HG02981 (cell line): ENCODE measurements at regions not wholly inside any gene's neighbourhood (a gene's known extent, or its start where the extent isn't known, plus 50 kb on each side); places are given as distances from the start of the nearest gene placed in this dataset.
"Not testable (repeated sequence)": the region's sequence is repeated elsewhere in the genome, so short reads cannot be mapped to it uniquely, and the experiment has no call there.

Experiments used
- ATAC-seq: cut with Tn5 transposase; IDR thresholded peaks from one replicate; pipeline ENCODE4 v1.9.1; 2021; ENCODE audit warnings: mild to moderate bottlenecking, moderate library complexity; ENCODE audit not compliant: unreplicated experiment

DNA sequence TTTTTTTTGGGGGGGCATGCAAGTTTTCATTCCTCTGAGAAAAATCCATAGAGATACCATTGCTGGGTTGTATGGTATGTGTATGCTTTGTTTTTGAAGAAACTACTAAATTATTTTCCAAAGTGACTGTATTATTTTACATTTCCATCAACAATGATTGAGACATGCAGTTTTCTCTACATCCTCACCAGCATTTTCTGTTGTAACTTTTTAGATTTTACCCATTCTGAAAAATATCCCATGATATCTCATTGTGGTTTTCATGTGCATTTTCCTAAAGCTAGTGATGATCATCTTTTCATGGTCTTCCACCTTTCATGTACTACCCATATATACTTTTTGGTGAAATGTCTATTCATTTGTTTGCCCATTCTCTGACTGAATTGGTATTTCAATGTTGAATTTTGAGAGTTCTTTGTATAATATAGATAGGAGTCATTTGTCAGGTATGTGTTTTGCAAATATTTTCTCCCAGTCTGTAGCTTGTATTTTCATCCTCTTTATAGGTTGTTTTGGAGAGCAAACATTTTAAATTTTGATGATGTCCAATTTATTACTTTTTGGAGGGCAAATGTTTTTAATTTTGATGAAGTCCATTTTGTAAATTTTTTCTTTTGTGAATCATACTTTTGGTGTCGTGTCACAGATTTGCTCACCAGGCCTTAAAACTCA is 827.5 kb upstream of the CITED2 start:
- no peak for ATAC-seq

DNA sequence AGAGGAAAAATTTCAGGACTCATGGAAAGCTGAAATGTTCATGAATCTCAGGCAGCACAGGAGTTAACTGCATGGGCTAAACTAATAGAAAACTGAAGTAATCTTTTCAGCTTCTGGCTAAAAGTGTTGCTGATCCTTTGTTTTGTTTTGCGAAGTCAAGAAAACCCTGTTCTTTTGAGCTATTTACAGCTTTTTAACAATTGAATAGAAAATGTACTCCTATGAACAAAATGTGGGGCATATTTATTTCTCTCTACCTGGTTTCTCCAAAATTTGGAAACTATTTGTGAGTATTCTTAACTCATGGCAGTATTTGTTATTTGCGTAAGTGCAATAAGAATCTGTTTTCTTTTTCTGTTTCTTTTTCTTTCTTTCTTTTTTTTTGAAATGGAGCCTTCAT is 818.8 kb upstream of the CITED2 start:
- ATAC-seq: no peak

DNA sequence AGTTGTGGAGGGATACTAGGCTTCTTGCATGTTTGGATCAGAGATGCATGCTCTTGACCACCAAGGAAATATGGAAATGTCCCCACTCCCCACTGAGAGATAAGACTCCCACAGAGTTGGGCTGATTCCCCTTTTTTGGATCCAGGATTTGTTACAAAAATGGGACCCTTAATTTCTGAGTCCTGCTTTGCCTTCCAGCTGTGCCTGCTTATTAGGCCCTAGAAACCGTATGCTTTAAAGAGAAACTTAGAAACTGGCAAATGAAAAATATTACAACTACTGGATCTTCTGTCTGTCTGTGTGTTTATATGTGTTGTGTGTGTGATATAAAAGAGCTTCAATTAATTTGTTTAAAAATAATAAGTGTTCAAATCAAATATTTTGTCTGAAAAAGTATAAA is 817.6 kb upstream of the CITED2 start:
- ATAC-seq: no peak

DNA sequence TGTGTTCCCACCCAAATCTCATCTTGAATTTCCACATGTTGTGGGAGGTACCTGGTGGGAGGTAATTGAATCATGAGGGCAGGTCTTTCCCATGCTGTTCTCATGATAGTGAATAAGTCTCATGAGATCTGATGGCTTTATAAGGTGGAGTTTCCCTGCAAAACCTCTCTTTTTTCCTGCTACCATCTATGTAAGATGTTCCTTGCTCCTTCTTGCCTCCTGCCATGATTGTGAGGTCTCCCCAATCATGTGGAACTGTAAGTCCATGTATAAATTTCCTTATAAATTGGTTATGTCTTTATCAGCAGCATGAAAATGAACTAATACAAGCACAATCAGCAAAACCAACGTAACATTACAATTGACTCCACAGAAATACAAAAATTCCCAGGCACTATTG is 814.8 kb upstream of the CITED2 start:
- not testable (repeated sequence) for ATAC-seq

DNA sequence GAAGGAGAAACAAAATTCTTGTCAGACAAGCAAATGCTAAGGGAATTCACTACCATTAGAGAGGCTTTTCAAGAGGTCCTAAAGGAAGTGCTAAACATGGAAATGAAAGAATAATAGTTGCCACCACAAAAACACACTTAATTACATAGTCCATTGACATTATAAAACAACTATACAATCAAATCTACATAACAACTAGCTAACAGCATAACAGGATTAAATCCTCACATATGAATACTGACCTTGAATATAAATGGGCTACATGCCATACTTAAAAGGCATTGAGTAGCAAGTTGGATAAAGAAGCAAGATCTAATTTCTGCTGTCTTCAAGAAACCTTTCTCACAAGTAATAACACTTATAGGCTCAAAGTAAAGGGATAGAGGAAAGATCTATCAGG is 811.5 kb upstream of the CITED2 start:
- ATAC-seq: no peak

DNA sequence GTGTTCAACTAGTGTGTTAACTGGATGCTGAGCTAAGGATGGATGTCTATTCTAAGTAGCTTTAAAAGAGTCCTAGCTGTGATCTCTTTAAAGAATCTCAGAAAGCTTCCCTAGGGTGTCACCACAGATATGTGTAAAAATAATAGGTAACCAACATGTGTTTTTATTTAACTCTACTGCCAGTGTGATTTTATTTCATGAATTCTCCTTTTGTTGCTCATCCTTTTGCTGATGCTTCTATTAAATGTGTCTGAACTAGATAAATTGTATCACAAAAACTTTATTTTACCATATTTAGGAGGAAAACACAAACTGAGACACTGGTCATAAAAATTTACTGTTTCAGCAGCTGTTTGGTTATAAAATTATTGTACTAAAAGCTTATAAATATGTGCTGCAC is 809.4 kb upstream of the CITED2 start:
- ATAC-seq: no peak

DNA sequence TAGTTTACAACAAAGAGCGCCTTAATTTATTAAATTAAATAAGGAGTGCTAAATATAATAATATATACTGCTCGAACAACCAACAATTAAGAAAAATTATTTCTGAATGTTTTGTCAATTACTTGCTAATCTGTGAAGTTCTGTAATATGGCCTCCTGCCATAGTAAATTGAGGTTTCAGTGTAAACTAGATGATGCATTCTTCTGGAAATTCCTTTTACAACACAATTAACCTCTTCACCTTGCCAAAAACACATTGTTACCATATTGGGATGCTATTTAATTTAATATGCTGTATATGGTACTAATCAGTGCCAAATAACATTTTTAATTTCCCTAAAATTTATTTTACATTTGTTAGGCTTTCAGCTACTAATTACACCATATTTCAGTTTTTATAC is 808.4 kb upstream of the CITED2 start:
- ATAC-seq: no peak

DNA sequence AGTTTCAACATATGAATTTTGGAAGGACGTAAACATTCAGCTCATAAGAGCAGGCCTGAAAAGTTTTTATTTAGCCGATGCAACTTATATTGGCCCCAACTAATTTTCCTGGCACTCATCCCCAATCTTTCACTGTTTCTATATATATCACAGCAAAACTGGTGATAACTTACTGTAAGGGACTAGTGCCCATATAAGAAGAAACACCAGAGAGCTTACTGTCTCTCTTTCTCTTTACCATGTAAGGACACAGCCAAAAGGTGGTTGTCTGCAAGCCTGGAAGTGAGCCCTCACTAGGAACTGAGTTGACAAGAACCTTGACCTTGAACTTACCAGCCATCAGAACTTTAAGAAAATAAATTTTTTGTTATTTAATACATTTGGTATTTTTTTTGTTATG is 807.4 kb upstream of the CITED2 start:
- no peak for ATAC-seq

DNA sequence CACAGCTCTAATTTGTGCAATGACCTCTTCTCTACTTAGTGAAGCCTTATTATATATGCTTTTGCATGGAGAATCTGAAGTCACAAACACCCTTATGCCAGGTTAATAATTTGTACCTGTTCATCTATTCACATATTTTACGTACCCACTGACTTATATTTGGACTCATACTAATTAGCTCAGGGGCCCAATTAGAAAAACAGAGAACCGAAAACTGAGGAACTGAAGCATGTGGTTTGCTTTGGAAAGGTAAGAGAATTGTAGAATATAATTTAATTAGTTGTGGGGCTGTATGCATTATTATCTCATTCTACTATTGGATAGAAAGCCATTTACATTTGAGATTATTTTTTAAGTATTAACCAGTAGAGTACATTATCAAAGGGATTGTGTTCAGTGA is 805.9 kb upstream of the CITED2 start:
- no peak for ATAC-seq

DNA sequence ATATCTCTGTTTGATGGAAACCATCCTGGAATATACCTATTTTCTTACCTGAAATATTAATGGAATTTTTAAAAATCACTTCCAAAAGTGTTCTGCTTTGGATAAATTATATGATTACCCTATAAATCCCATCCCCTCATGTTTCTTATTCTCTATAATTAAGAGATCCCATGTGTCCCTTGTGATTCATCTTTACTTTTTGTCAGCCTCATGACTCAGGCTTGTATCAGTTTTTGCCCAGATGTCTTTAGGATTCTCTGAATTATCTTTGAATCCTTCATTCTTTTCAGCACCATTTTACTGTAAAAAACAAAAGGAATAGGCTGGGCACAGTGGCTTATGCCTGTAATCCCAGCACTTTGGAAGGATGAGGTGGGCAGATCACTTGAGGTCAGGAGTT is 804.5 kb upstream of the CITED2 start:
- ATAC-seq: no peak

DNA sequence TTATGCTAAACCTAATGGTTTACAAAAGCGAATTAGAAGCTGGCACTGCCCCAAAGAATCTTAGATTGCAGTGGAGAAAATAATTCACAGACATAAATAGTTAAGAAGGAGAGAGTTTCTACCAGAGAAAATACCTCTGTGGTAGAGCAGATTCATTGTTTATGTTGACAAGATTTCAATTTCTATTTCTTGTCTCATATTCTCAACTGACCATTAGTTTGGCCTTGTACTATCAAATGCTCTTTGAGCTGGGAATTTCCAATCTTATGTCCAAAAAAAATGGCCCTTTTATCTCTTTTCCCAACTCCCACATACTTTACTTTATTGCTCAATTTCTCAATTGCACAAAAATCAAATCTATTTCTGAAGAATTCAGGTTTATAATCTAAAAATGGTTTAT is 804.1 kb upstream of the CITED2 start:
- ATAC-seq: no peak

DNA sequence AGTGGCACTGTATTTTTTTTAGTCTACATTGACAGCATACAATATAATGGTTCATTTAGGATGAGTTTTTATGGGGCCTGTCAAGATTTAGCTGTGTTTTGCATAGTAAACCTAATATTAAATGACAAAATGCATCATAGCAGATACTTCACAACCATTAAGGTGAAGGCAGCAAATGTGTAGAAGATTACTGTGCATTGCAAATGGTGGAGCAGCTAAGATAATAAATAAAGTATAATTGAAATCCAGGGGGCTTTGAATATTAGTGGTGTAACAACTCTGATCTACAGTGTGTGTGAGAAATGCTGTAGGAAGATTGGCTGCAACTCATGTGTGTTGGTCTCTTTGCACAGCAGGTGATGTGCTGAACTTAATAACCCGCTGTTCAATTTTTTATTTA is 801.9 kb upstream of the CITED2 start:
- ATAC-seq: no peak

DNA sequence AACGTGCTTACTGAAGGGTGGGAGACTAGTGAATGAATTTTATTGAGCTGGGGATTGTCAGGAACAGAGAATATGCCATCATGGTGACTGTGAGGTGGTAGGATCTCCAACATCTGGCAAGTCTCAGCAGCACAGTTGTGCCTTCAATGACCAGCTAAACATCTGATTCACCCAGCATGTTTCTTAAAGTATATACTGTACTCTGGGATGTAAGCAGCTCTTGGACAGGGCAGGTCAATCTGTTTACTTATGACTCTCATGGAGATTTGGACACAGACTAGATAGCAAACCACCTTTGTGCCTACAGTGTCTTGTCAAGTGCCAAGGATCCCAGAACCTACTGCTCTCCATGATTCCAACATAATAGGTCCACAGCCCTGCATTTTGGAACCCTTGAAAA is 801.0 kb upstream of the CITED2 start:
- ATAC-seq: no peak

DNA sequence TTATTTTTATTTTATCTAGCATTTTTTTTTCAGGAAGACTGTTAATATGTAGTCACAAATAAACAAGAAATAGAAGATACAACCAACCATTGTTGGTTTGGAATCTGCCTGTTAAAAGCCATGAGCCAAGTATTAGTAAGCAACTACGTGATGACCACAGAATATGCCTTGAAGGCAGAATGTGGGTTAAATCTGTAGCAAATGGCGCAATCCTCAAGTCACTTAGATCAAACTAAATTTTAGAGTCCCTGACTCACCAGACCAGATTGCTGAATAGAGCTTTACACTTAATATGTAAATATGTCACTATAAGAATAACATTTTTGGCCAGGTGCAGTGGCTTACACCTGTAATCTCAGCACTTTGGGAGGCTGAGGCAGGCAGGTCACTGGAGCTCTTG is 800.1 kb upstream of the CITED2 start:
- ATAC-seq: no peak

DNA sequence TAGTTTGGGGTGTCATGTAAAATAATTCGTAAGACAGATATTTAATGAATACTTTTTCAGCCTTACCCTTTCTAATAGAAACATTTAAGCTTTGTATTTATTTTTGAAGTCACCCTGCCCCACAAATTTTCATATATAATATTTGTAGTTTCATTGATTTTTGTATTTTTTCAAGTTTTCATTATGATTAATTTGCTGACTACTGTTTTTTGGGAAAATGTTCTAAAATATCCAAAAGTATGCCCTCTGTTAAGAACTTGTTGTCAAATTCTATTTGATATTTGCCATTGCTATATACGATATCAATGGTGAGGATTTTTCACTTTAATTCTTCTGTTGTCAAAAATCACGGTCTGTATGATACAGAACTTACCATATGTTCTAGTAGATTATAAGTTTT is 793.9 kb upstream of the CITED2 start:
- ATAC-seq: no peak

DNA sequence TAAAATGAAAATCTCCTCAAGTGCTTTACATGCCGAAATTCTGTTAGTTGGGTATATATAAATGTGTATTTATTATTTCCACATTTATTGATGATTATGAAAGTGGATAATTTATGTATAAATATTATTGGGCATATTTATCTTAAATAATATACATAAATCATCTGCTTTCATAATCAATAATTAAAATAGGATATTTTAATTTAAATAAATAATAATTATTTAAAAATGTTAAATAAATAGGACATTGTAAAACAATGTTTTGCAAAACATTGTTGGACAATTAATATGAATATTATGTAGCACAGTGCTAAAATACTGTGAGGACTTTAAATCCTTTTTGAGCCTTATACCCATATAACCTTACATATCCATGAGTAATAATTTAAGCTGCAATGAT is 786.5 kb upstream of the CITED2 start:
- ATAC-seq: no peak

DNA sequence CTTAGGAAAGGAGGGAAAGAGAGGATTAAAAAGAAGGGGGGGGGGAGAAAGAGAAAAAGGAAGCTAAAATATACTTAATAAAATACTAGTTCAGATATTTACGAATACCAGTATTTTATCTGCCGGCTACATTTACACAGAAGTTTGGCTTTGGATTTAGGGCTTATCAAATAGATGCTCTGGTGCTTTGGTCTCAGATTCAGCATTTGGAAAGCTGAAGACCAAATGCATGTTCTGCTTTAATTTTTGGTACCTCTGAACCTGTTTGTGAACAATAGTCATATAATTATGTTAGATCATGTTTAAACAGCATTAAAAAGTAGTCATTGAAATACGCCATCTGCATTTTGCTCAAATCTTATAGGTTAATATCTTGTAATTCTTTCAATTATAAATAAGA is 786.0 kb upstream of the CITED2 start:
- no peak for ATAC-seq

DNA sequence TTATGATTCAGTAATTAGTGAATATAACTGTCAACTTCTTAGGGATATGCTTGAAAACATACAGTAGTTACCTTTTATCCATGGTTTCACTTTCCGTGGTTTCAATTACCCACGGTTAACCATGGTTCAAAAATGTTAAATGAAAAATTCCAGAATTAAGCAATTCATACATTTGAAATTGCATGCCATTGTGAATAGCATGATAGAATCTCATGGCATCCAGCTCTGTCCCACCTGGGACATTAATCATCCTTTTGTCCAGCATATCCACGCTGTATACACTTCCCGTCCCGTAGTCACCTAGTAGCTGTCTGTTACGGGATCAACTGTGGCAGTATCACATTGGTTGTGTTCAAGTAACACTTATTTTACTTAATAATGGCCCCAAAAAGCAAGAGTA is 781.7 kb upstream of the CITED2 start:
- no peak for ATAC-seq

DNA sequence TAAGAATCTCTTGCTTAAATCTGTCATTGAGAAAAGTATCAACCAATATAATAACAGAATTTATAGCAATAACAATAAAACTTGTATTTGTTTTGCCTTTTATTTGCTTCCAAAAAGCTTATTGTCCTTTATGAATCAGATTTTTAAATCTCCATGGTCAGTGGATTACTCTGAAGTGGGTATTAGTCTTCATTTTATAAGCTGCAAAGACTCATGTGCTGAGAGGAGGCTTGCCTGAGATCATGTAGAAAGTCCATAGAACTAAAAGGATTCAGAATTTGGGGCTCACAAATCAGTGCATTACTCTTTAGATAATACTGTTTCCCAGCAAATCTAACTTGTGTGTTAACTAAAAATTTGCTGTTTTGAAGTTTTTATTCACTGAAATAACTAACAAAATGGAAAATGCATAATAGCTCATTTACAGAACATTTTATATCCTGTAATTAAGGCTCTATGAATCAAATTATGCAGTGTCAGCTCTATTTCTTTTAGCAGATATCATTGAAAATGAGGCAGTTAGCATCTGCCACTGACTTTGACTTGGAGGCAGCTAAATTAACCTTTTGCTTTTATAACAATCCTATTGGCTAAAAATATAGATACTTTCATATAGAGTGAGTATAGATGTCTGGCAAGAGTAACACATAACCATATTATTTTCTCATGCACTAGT is 781.1 kb upstream of the CITED2 start:
- no peak for ATAC-seq

DNA sequence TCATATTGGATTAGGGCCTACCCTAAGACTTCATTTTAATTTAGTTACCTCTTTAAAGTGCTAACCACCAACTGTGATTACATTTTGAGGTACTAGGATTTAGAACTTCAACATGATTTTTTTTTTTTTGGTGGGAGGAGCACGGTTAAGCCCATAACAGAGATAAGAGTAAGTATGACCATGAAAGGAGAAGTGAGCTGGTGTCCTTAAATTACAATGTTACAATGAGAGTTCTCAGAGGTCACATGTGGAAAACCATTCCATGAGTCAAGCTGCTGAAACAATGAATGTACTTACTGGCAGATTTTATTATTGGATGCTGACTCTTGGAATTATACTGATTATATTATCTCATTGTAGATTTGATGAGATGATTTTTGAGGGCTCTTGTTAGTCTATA is 779.3 kb upstream of the CITED2 start:
- no peak for ATAC-seq

DNA sequence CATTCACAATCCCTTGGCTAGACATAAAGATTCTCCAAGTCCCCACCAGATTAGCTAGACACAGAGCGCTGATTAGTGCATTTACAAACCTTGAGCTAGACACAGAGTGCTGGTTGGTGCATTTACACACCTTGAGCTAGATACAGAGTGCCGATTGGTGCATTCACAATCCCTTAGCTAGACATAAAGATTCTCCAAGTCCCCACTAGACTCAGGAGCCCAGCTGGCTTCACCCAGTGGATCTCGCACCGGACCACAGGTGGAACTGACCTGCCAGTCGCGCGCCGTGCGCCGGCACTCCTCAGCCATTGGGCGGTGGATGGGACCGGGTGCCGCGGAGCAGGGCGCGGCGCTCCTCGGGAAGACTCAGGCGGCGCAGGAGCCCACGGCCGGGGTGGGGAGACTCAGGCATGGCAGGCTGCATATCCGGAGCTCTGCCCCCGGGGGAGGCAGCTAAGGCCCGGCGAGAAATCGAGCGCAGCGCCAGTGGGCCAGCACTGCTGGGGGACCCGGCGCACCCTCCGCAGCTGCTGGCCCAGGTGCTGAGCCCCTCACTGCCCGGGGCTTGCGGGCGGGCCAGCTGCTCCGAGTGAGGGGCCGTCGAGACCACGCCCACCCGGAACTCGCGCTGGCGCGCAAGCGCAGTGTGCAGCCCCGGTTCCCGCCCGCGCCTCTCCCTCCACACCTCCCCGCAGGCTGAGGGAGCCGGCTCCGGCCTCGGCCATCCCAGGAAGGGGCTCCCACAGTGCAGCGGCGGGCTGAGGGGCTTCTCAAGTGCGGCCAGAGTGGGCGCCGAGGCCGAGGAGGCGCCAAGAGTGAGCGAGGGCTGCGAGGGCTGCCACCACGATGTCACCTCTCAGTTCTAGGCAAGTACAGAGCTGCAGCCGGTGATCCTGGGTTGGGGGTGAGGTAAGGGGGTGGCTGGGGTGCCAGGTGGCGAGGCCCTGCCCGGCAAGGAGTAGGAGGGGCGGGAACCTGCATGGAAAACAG is 773.7 kb upstream of the CITED2 start:
- ATAC-seq: not testable (repeated sequence)

DNA sequence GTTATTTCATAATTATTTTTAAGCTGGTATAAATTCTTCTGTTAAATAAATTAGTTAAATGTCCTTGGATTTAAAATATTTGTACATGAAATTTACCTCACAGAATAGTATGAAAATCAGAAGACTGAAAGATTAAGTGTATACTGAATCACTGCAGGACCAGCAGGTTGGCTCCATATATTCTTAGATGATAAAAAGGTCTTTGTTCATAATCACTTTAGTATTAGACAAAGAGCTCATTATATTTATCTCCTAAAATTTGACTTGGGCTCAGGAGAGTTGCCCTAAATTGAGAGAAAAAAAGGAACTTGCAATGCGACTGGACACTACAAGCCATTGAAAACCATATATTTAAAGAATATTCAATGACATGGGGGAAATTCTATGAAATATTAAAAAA is 766.4 kb upstream of the CITED2 start:
- no peak for ATAC-seq
